HEK293 (cell line): ENCODE measurements at regions not wholly inside any gene's neighbourhood (a gene's known extent, or its start where the extent isn't known, plus 50 kb on each side); places are given as distances from the start of the nearest gene placed in this dataset.

Experiments
- CTCF ChIA-PET: fragments of 350-600 bp; formaldehyde crosslinking; extraction: SDS; loops from one replicate; lab custom pipeline; 2021; ENCODE audit warnings: antibody characterized with exemption; lab: Yijun Ruan, JAX
- POLR2A ChIA-PET: fragments of 300-600 bp; formaldehyde crosslinking; extraction: SDS; loops from one replicate; lab custom pipeline; 2020; ENCODE audit warnings: antibody characterized with exemption, inconsistent platforms; lab: Yijun Ruan, JAX
- H3K27ac ChIP-seq: fragments of 200-500 bp; sonication (Bioruptor generic); 2 replicates; pipeline ENCODE4 v1.5.1; 2014; ENCODE audit warnings: low read depth, low read length, control low read depth, inconsistent platforms; ENCODE audit errors: extremely low read depth
- H3K36me3 ChIP-seq, 2 experiments: fragments of 200-500 bp in 1 of 2; sonication (Bioruptor generic) in 1 of 2; 1 replicate in 1 of 2; 2 replicates in 1 of 2; pipeline ENCODE4 v1.5.1; 2014 to 2017; ENCODE audit warnings: inconsistent platforms in 2 of 2, low read length in 2 of 2; ENCODE audit not compliant: control insufficient read depth in 2 of 2, insufficient read depth in 1 of 2
- H3K4me1 ChIP-seq: fragments of 200-500 bp; sonication (Bioruptor generic); 2 replicates; pipeline ENCODE4 v1.5.1; 2014; ENCODE audit warnings: mild to moderate bottlenecking, low read length, inconsistent platforms; ENCODE audit not compliant: control insufficient read depth, insufficient read depth
- H3K4me3 ChIP-seq: 2 replicates; pipeline ENCODE4 v1.5.1; 2011; ENCODE audit warnings: low read depth, mild to moderate bottlenecking, control low read depth, low read length, moderate library complexity
- H3K9me3 ChIP-seq: fragments of 200-500 bp; sonication (Bioruptor generic); 2 replicates; pipeline ENCODE4 v1.5.1; 2014; ENCODE audit warnings: low read depth, low read length, inconsistent platforms; ENCODE audit not compliant: control insufficient read depth, insufficient read depth
- ATF2 ChIP-seq: fragments of 450-650 bp; formaldehyde crosslinking; IDR thresholded peaks from 2 replicates; pipeline ENCODE4 v1.5.1; 2016; ENCODE audit warnings: missing biosample characterization, missing genetic modification characterization, low read depth
- HOXC10 ChIP-seq: sonication (generic); formaldehyde crosslinking; IDR thresholded peaks from 2 replicates; pipeline ENCODE4 v1.8.1; 2023; ENCODE audit warnings: mild to moderate bottlenecking, missing genetic modification reagents
- KLF17 ChIP-seq: fragments of 450-650 bp; formaldehyde crosslinking; IDR thresholded peaks from 2 replicates; pipeline ENCODE4 v1.5.1; 2016; ENCODE audit warnings: missing biosample characterization, missing genetic modification characterization
- KLF7 ChIP-seq: fragments of 450-650 bp; formaldehyde crosslinking; IDR thresholded peaks from 2 replicates; pipeline ENCODE4 v1.5.1; 2016; ENCODE audit warnings: missing biosample characterization, missing genetic modification characterization, borderline replicate concordance
- MZF1 ChIP-seq: fragments of 450-650 bp; formaldehyde crosslinking; IDR thresholded peaks from 2 replicates; pipeline ENCODE4 v1.5.1; 2017; ENCODE audit warnings: missing biosample characterization, missing genetic modification characterization, borderline replicate concordance
- PRDM2 ChIP-seq: fragments of 450-650 bp; formaldehyde crosslinking; IDR thresholded peaks from 2 replicates; pipeline ENCODE4 v1.5.1; 2016; ENCODE audit warnings: missing biosample characterization, missing genetic modification characterization, borderline replicate concordance
- REPIN1 ChIP-seq: fragments of 450-650 bp; formaldehyde crosslinking; IDR thresholded peaks from 2 replicates; pipeline ENCODE4 v1.5.1; 2017; ENCODE audit warnings: missing biosample characterization, missing genetic modification characterization, low read depth
- ZBTB17 ChIP-seq: fragments of 450-650 bp; formaldehyde crosslinking; IDR thresholded peaks from 2 replicates; pipeline ENCODE4 v1.5.1; 2016; ENCODE audit warnings: missing biosample characterization, missing genetic modification characterization
- ZNF148 ChIP-seq: fragments of 450-650 bp; formaldehyde crosslinking; IDR thresholded peaks from 2 replicates; pipeline ENCODE4 v1.5.0; 2017; ENCODE audit warnings: missing biosample characterization, missing genetic modification characterization, borderline replicate concordance
- ZNF501 ChIP-seq: fragments of 450-650 bp; formaldehyde crosslinking; IDR thresholded peaks from 2 replicates; pipeline ENCODE4 v1.5.1; 2016; ENCODE audit warnings: missing biosample characterization, missing genetic modification characterization
- ZNF518A ChIP-seq: fragments of 450-650 bp; formaldehyde crosslinking; conservative IDR thresholded peaks from 2 replicates; pipeline ENCODE4 v1.5.1; 2016; ENCODE audit warnings: low read depth, missing biosample characterization, missing genetic modification characterization
- ZNF548 ChIP-seq: fragments of 450-650 bp; formaldehyde crosslinking; IDR thresholded peaks from 2 replicates; pipeline ENCODE4 v1.5.1; 2016; ENCODE audit warnings: missing biosample characterization, missing genetic modification characterization
- ZSCAN18 ChIP-seq: fragments of 450-650 bp; formaldehyde crosslinking; IDR thresholded peaks from 2 replicates; pipeline ENCODE4 v1.5.1; 2016; ENCODE audit warnings: missing biosample characterization, missing genetic modification characterization
- ZSCAN23 ChIP-seq: fragments of 450-650 bp; formaldehyde crosslinking; IDR thresholded peaks from 2 replicates; pipeline ENCODE4 v1.5.1; 2016; ENCODE audit warnings: missing biosample characterization, missing genetic modification characterization
- ZSCAN4 ChIP-seq: fragments of 450-650 bp; formaldehyde crosslinking; IDR thresholded peaks from 2 replicates; pipeline ENCODE4 v1.5.1; 2017; ENCODE audit warnings: missing biosample characterization, missing genetic modification characterization
- ZSCAN5A ChIP-seq: fragments of 450-650 bp; formaldehyde crosslinking; IDR thresholded peaks from 2 replicates; pipeline ENCODE4 v1.5.1; 2016; ENCODE audit warnings: missing biosample characterization, missing genetic modification characterization

GRCh38 chr5:93057311-93057710 is 523.7 kb downstream of the NR2F1-AS1 start (continued):
- TF ChIP-seq ZNF148 (tag by site-specific recombination): no peak
- no peak for TF ChIP-seq ZNF518A (tag by site-specific recombination)
- no peak for TF ChIP-seq ZSCAN23 (tag by site-specific recombination)
- no peak for TF ChIP-seq ZSCAN18 (tag by site-specific recombination)
- no peak for TF ChIP-seq MZF1 (tag by site-specific recombination)
- TF ChIP-seq ZSCAN4 (tag by site-specific recombination): no peak
- TF ChIP-seq ZNF501 (tag by site-specific recombination): no peak
- no peak for TF ChIP-seq KLF7 (tag by site-specific recombination)
- TF ChIP-seq PRDM2: no peak
- TF ChIP-seq, all 188 proteins: peak for 0

GRCh38 chr5:93055971-93056370 is 525.0 kb downstream of the NR2F1-AS1 start:
- Histone ChIP-seq H3K36me3 (no peaks in the 10 kb centered on the region), H3K27ac (no peak overlapping the region), H3K9me3 (no peaks in the 10 kb centered on the region), H3K4me1 (peaks cover 5% of the 10 kb centered on the region; the same call in 1 of the 2 replicates), H3K4me3 (no peak overlapping the region)
- POLR2A ChIA-PET: no interaction called here
- CTCF ChIA-PET: no interaction called here
- TF ChIP-seq ZBTB17 (tag by site-specific recombination) (no peak), REPIN1 (no peak), HOXC10 (CRISPR knock-in tag) (no peak), ZSCAN5A (tag by site-specific recombination) (no peak), ZNF548 (tag by site-specific recombination) (no peak), KLF17 (no peak), ATF2 (tag by site-specific recombination) (no peak)
